Ramos (cell line): ENCODE measurements at regions not wholly inside any gene's neighbourhood (a gene's known extent, or its start where the extent isn't known, plus 50 kb on each side); places are given as distances from the start of the nearest gene placed in this dataset.

Experiments used
- in situ Hi-C: fragments of 300-500 bp; cut with MboI; formaldehyde crosslinking; loops from one replicate; pipeline ENCODE4 v1.14.3; 2022; ENCODE audit warnings: low sequenced_read_pairs; ENCODE audit not compliant: unreplicated experiment

DNA sequence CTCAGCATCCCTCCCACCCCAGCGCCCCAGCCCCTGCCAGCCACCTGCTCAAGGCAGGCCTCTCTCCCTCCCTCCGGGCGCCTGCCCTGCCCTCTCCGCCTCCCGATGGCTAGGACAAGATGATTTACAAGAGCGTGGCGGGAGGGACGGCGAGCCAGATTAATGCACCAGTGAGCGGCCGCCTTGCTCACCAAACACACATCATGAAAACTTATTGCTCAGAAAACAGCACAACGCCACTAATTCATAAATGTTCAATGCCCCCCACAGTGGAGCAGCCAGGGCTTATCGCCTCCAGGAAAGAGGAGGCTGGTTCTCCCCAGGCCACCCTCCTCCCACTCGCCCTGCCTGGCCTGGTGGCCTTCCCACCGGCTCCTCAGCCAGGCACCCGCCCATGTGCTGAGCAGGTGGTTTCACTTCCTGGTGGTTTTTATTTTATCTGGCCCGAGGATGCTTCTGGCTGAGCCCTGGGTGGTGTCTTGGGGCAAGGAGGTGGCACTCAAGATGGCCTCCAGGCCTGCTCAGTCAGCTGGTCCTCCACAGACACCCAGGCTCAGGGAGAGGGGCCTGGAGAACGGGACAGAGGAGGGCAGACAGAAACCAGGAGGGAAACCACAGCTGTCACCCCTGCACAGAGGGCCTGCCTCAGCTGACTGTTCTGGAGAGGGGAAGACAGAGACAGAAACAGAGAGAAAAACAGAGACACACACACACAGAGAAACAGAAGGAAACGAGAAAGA is 284.9 kb downstream of the UACA start:
- in situ Hi-C loops = no loop called here

- in situ Hi-C loops = no loop called here
Observed at GRCh38 chr15:70477750-70478250, 285.6 kb downstream of the UACA start.

DNA sequence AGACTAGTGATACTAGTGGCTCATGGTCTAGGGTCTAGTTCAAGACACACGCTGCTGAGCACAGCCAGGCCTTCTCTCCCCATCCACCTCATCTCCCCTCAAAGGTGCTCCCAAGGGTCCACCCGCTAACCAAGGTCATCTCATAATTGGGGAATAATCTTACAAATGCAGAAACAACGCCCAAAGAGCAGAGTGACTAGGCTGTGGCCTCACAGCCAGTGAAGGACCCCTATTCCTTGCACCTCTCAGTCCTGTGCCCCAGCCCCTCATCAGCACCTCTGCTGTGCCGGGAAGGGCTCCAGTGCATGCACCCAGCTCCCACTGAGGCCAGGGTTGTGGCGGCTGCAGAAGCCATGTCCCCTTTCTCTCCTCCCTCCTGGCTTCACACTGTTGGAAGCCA is 286.9 kb downstream of the UACA start:
- in situ Hi-C loops = no loop called here

DNA sequence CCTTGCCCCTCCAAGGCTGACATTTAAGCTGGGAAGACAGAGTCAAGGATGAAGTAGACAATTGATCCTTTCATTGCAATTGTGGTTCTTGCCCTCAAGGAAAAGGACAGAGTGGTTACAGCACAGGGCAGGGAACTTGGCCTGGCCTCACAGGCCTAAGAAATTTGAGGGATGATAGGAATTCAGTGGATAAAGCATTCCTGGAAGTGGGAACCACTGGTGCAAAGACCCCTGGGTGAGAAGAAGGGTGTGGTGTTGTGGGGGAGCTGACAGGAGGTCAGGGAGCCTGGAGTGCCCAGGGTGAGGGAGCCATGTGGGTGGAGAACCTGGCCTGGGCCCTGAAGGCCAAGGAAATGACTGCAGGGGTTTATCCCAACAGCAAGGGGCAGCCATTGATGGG is 287.4 kb downstream of the UACA start:
- in situ Hi-C loops = no loop called here

GRCh38 chr15:70475407-70475781 is 288.0 kb downstream of the UACA start:
- in situ Hi-C loops = no loop called here

DNA sequence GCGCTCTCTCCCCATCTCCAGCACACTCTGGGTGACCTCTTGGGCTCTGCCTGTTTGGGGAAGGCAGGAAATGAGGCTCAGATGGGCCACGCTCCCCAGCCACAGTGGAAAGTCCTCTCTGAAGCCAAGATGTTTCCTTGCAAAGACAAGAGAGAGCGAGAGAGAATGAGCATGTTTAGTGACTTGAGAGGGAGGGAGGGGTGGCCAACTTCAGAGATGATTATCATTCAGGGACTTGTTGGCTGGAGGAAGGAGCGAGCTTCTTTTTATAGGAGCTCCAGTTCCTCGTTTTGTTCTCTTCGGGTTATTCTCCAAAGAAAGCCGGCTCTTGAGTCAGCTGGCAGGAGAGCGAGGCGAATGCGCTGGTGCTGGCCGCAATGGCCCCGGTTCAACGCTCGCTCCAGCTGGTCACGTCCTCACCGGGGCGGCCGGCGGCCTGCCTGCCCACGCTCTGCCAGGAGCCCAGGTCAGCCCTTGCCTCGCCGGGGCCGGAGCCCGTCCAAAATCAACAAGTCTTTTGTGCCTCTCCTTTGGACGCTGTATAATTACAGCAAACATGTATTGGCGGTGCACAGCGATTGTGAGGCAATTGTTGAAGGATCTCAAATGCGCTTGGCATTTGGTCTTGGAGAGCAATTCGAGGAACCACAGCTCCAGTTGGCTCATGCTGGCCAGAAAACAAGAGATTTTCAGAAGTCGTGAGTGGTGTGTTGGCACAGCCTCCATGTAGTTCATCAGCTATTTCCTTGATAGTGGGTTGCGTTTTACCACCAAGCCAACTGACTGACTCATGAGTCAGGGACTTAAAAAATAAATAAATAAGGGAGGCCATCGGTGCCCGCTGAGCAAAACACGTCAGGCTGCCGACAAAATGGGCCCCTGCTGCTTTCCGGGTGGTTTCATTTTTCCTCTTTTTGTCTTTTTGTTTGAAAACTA is 288.6 kb downstream of the UACA start:
- in situ Hi-C loops = no loop called here

- in situ Hi-C loops = no loop called here
Observed at GRCh38 chr15:70473581-70474370, 289.6 kb downstream of the UACA start.

GRCh38 chr15:70471517-70471916 is 291.8 kb downstream of the UACA start:
- in situ Hi-C loops = no loop called here

DNA sequence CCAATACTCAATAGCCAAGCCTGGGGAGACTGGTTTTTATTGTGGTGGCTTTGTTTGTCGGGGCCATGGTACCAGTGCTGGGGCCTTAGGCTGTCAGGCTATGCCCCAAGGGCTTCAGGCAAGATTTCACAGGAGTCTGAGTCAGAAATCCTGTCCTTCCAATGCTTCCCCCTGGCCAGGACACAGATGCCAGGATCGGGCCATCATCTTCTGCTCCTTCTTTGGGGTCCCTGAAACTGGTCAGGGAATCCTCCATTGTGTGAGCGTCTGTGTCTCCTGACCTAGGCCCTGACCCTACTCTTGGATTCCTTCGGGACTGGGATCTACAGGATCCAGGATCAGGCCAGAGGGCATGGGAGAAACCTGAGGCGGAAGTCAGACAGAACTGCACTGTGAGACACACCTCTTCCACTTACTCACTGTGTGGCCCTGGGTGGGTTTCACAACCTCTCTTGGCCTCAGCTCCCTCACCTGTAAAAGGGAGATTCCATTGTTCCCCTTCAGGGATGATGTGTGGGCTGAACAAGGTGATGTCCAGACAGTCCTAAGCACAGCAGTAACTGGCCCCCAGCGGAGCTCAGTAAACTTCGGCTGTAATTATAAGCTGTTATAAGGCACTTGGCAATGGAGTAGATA is 292.7 kb downstream of the UACA start:
- in situ Hi-C loops = no loop called here

GRCh38 chr15:70469651-70470555 is 293.5 kb downstream of the UACA start:
- in situ Hi-C loops = no loop called here

- in situ Hi-C loops = no loop called here
Observed at GRCh38 chr15:70469182-70469581, 294.2 kb downstream of the UACA start.

DNA sequence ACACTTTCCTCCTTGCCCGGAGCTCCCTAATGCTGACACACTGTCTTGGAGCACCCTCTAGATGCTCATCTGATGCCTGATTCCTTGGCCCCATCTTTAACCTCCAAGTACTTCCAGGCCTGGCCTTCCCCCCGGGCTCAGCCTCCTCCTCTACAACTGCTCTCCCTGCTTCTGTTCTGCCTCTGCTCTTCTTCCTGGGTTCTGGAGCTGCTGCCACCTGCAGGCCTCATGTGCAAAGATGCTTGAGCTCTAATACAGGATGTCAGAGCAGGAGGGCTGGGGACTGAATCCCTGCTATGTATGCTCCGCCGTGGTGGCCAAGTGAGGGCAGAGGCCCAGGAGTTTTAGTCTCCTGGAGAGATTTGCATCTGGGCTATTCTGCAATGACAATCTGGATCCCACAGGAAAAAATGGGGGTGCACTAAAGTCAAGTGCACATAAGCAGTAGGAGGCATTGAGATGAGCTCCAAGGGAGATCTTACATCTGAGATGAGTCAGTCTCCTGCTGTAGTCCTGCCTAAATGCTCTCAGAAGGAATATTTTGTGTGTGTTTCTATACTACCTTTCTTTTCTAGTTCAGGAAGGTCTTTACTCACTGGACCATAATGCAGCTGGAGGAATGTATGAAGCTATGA is 296.3 kb downstream of the UACA start:
- in situ Hi-C loops = no loop called here

DNA sequence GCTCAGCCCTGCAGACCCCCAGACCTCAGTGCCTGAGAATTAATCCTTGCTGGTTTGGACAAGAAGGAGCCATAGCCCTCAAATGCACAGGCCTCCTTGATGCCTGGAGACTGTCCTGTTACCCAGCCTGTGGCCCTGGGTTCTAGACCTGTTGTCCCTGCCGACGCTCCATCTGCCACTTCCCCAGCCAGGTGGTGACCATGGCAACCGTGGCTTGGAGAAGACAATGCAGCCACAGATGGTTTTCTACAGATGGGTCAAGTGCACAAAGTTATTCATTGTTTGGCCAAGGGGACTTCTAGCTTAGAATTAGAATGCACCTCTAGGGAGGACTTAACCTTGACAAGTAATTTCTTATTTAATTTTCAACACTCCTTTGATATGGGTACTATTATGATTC is 297.1 kb downstream of the UACA start:
- in situ Hi-C loops = no loop called here

DNA sequence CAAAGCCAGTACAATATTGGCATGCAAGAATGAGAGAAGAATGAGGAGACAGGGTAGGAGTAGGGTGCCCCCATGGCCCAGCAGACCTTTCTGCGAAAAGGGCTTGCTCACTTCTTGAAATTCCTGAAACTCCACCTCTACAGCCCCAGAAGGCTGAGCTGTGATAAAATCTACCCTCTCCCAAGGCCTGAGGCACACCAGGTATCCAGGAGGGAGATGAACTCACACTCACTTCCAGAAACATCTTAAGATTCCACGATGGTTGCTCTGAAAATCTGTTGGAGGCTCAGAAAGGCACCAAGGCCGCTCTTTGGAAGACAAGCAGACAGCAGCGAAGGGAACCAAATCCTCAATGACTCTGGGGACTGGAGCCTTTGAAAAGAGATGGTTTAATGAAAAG is 297.5 kb downstream of the UACA start:
- in situ Hi-C loops = no loop called here

- in situ Hi-C loops = no loop called here
Observed at GRCh38 chr15:70463453-70463834, 299.9 kb downstream of the UACA start.

GRCh38 chr15:70461992-70462391 is 301.4 kb downstream of the UACA start:
- in situ Hi-C loops = no loop called here

DNA sequence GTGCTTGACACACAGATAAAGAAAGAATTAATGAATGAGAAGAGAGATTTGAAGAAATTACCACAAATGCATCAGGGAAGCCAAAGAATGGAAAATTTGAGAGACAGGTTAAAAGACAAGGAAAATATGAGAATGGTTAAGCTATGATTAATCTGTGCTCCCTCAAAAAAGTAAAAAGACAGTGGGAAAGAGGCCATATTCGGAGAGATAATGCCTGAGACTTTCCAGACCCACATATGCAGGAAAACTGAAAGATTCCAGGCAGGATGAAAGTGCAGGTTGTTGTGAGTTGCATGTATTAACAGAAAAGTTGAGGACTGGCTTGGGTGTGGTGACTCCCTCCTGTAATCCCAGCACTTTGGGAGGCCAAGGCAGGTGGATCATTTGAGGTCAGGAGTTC is 302.3 kb downstream of the UACA start:
- in situ Hi-C loops = no loop called here

- in situ Hi-C loops = no loop called here
Observed at GRCh38 chr15:70459312-70459711, 304.0 kb downstream of the UACA start.

DNA sequence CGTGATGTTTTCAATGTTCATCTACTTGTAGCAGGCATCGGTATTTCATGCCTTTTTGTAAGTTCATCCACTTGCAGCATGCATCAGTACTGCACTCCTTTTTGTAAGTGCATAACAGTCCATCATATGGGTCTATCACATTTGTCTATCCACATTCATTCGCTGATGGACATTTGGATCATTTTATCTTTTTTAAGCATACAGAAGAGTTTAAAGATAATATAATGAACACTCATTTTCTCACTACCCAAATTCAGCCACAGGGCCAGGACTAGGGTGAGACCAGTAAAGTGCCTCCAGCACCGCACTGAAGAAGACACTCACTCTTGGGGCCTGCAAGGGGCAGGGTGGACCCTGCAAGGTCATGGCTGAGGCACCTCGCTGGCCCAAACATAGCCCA is 309.6 kb downstream of the UACA start:
- in situ Hi-C loops = no loop called here
